Mesendoderm (in vitro differentiated cells): ENCODE measurements at regions not wholly inside any gene's neighbourhood (a gene's known extent, or its start where the extent isn't known, plus 50 kb on each side); places are given as distances from the start of the nearest gene placed in this dataset.

Source experiments
- DNase-seq: peaks from one replicate; pipeline ENCODE4 v3.0.0; 2013
- H2AK5ac ChIP-seq: 2 replicates; pipeline ENCODE4 v1.6.1; 2013; ENCODE audit warnings: low read length, inconsistent platforms
- H2BK120ac ChIP-seq: 2 replicates; pipeline ENCODE4 v1.6.1; 2013; ENCODE audit warnings: low read depth, mild to moderate bottlenecking, low read length, moderate library complexity, mixed read lengths
- H2BK15ac ChIP-seq: replicated peaks from 2 replicates; pipeline ENCODE4 v1.6.1; 2013; ENCODE audit warnings: low read depth, mild to moderate bottlenecking, moderate library complexity
- H2BK5ac ChIP-seq: 2 replicates; pipeline ENCODE4 v1.6.1; 2013; ENCODE audit warnings: low read length, inconsistent platforms
- H3K18ac ChIP-seq: 2 replicates; pipeline ENCODE4 v1.6.1; 2013; ENCODE audit warnings: mild to moderate bottlenecking, low read length, mixed read lengths
- H3K23ac ChIP-seq: one replicate; pipeline ENCODE4 v1.6.1; 2013; ENCODE audit warnings: low read length
- H3K27ac ChIP-seq: 2 replicates; pipeline ENCODE4 v1.5.1; 2013; ENCODE audit warnings: low read depth, mild to moderate bottlenecking, inconsistent platforms, low read length, moderate library complexity
- H3K27me3 ChIP-seq: 2 replicates; pipeline ENCODE4 v1.6.1; 2013; ENCODE audit warnings: low read length, control low read depth, mild to moderate bottlenecking, inconsistent platforms; ENCODE audit not compliant: insufficient read depth, poor library complexity
- H3K36me3 ChIP-seq: 2 replicates; pipeline ENCODE4 v1.6.1; 2013; ENCODE audit warnings: low read length, inconsistent platforms; ENCODE audit not compliant: control insufficient read depth, insufficient read depth
- H3K4ac ChIP-seq: one replicate; pipeline ENCODE4 v1.6.1; 2013; ENCODE audit warnings: low read depth, mild to moderate bottlenecking, low read length, moderate library complexity
- H3K4me1 ChIP-seq: 2 replicates; pipeline ENCODE4 v1.6.1; 2013; ENCODE audit warnings: low read depth, low read length, inconsistent platforms; ENCODE audit not compliant: control insufficient read depth
- H3K4me2 ChIP-seq: 2 replicates; pipeline ENCODE4 v1.6.1; 2013; ENCODE audit warnings: low read length
- H3K4me3 ChIP-seq: 2 replicates; pipeline ENCODE4 v1.5.1; 2013; ENCODE audit warnings: mild to moderate bottlenecking, low read length
- H3K56ac ChIP-seq: one replicate; pipeline ENCODE4 v1.6.1; 2013; ENCODE audit warnings: low read length
- H3K79me1 ChIP-seq: 2 replicates; pipeline ENCODE4 v1.6.1; 2013; ENCODE audit warnings: low read length, inconsistent platforms
- H3K79me2 ChIP-seq: 2 replicates; pipeline ENCODE4 v1.6.1; 2013; ENCODE audit warnings: mild to moderate bottlenecking, low read length; ENCODE audit not compliant: control insufficient read depth, insufficient read depth
- H3K9ac ChIP-seq: 2 replicates; pipeline ENCODE4 v1.6.1; 2013; ENCODE audit warnings: low read length, inconsistent platforms
- H4K5ac ChIP-seq: one replicate; pipeline ENCODE4 v1.6.1; 2013; ENCODE audit warnings: low read length
- H4K8ac ChIP-seq: one replicate; pipeline ENCODE4 v1.6.1; 2013; ENCODE audit warnings: low read depth, mild to moderate bottlenecking, control low read depth, low read length, moderate library complexity
- WGBS: extraction: QIAGEN DNeasy Blood & Tissue Kit; methylation state at CpG from one replicate; pipeline ENCODE4 v1.1.7; 2013; ENCODE audit warnings: low lambda C conversion rate, missing lambda C conversion rate; ENCODE audit not compliant: insufficient coverage; ENCODE audit errors: extremely low coverage; 5-methylcytosine and 5-hydroxymethylcytosine counted together

DNA sequence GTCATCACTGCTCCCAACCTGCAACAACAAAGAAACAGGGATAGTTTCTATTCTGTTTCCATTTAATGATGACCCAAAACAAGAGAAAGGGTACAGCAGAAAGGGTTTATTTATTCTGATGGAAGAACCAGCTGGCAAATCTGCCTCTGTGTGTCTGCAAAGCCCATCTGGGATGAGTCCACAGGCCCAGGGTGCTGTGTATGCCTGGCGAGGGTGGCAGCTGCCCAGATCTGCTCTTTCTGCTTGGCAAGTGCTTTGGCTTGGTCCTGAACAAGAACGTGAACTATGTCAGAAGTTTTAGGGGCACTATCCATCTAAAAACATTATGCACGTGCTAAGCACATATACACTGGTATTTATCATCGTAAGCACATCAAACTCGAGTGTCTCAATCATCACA, 333.8 kb downstream of the CXCL12 start:
- Histone ChIP-seq H3K4me2 (no peak overlapping the region), H3K4me3 (no peak overlapping the region), H2BK5ac (no peak overlapping the region), H2BK15ac (no peak overlapping the region), H2BK120ac (no peak overlapping the region), H3K36me3 (no peaks in the 10 kb centered on the region), H4K8ac (no peak overlapping the region), H3K27me3 (no peaks in the 10 kb centered on the region), H2AK5ac (no peak overlapping the region), H3K18ac (no peak overlapping the region), H3K4ac (no peak overlapping the region), H3K79me2 (no peaks in the 10 kb centered on the region), H3K4me1 (no peaks in the 10 kb centered on the region), H4K5ac (no peak overlapping the region), H3K56ac (no peak overlapping the region), H3K79me1 (no peaks in the 10 kb centered on the region), H3K27ac (no peak overlapping the region), H3K9ac (no peak overlapping the region), H3K23ac (no peak overlapping the region)
- WGBS = no CpG with 5 or more reads among the region's 5 CpGs
- no peak for DNase-seq

DNA sequence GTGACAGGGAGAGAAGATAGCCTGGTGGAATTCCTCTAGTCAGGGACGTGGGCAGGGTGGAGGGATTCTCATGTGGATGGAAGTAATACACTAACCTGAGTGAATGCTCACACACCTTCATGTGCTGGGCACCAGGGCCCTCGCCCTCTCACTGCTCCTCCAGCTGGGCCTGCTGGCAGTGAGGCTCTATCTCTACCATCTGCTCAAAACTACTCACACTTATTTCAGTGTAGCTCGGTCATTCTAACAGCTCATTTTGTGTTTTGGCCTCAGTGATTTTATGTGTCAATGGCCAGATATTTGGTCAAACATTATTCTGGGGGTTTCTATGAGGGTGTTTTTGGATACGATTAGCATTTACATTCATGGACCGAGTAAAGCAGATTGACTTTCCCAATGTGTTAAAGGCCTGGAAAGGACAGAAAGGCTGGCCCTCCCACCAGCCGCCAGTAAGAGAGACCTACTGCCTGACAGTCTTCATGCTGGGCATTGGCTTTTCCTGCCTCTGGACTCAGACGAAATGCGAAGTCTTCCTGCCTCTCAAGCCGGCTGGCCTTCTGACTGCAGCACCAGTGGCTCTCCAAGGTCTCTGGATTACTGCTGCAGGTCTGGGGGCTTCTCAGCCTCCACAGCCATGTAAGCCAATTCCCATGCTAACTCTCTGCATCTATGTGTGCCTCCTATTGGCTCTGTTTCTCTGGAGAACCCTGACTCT, 335.4 kb downstream of the CXCL12 start:
- Histone ChIP-seq H2AK5ac (no peak overlapping the region), H2BK120ac (no peak overlapping the region), H3K56ac (no peak overlapping the region), H3K79me1 (no peaks in the 10 kb centered on the region), H3K27me3 (no peaks in the 10 kb centered on the region), H3K4ac (no peak overlapping the region), H3K27ac (no peak overlapping the region), H3K79me2 (no peaks in the 10 kb centered on the region), H4K8ac (no peak overlapping the region), H4K5ac (no peak overlapping the region), H3K4me3 (no peak overlapping the region), H3K4me2 (no peak overlapping the region), H3K4me1 (no peaks in the 10 kb centered on the region), H3K9ac (no peak overlapping the region), H2BK5ac (no peak overlapping the region), H3K36me3 (no peaks in the 10 kb centered on the region), H3K18ac (no peak overlapping the region), H3K23ac (no peak overlapping the region), H2BK15ac (no peak overlapping the region)
- no peak for DNase-seq
- WGBS = no CpG with 5 or more reads among the region's 9 CpGs

DNA sequence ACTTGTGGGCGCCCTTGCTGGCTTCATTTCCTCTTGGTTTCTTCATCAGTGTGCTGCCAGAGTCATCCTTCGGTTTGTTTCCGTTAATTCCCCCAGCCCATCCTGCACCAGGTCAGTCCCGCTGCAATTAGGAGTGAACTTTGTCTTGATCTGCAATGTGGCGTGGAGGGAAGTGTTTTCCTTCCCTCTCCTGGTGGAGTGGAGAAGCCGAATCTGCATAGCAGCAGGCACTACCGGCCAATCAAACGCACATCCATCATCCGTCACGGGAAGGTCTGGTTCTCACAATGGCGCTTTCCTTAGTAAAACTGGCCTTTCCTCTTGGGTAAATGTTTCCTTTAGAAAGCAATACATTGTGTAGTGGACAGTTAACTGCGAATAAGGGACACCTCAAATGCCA, 337.5 kb downstream of the CXCL12 start:
- no peaks in the 10 kb centered on the region for H3K36me3 ChIP-seq
- no peak overlapping the region for H2BK15ac ChIP-seq
- H3K4me1 ChIP-seq = no peaks in the 10 kb centered on the region
- no peak for DNase-seq
- no peaks in the 10 kb centered on the region for H3K79me2 ChIP-seq
- no peaks in the 10 kb centered on the region for H3K79me1 ChIP-seq
- H4K5ac ChIP-seq = no peak overlapping the region
- no peak overlapping the region for H4K8ac ChIP-seq
- no peak overlapping the region for H3K4me2 ChIP-seq
- H2AK5ac ChIP-seq = no peak overlapping the region
- H2BK120ac ChIP-seq = no peak overlapping the region
- no peak overlapping the region for H3K9ac ChIP-seq
- no peak overlapping the region for H3K4me3 ChIP-seq
- no peak overlapping the region for H2BK5ac ChIP-seq
- WGBS = no CpG with 5 or more reads among the region's 12 CpGs
- H3K18ac ChIP-seq = no peak overlapping the region
- no peak overlapping the region for H3K56ac ChIP-seq
- H3K23ac ChIP-seq = no peak overlapping the region
- no peaks in the 10 kb centered on the region for H3K27me3 ChIP-seq
- H3K4ac ChIP-seq = no peak overlapping the region
- H3K27ac ChIP-seq = no peak overlapping the region

DNA sequence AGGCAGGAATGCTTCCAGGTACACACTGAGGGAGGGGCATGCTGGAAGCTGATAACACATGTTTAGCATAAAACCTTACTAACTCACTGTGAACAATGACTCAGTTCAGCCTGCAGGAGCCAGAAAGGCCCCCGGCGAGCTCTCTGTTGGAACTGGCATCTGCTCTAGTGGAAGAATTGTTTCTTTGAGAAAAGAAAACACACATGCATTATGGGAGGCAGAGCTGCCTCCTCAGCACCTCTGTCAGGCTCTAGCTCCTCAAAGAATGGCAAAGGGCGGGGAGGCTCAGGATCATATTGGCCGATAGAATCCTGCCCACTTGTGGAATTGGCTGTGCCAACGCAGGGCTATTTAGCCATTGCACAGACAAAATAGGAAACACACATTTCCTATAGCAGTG, 338.3 kb downstream of the CXCL12 start:
- Histone ChIP-seq H3K4me1 (no peaks in the 10 kb centered on the region), H3K18ac (no peak overlapping the region), H3K9ac (no peak overlapping the region), H3K27ac (no peak overlapping the region), H3K4ac (no peak overlapping the region), H4K5ac (no peak overlapping the region), H4K8ac (no peak overlapping the region), H2BK120ac (no peak overlapping the region), H2AK5ac (no peak overlapping the region), H3K56ac (no peak overlapping the region), H3K23ac (no peak overlapping the region), H3K79me1 (no peaks in the 10 kb centered on the region), H3K79me2 (no peaks in the 10 kb centered on the region), H2BK5ac (no peak overlapping the region), H3K4me2 (no peak overlapping the region), H2BK15ac (no peak overlapping the region), H3K36me3 (no peaks in the 10 kb centered on the region), H3K4me3 (no peak overlapping the region), H3K27me3 (no peaks in the 10 kb centered on the region)
- DNase-seq = peak; percentile 46
- WGBS = no CpG with 5 or more reads among the region's 5 CpGs

DNA sequence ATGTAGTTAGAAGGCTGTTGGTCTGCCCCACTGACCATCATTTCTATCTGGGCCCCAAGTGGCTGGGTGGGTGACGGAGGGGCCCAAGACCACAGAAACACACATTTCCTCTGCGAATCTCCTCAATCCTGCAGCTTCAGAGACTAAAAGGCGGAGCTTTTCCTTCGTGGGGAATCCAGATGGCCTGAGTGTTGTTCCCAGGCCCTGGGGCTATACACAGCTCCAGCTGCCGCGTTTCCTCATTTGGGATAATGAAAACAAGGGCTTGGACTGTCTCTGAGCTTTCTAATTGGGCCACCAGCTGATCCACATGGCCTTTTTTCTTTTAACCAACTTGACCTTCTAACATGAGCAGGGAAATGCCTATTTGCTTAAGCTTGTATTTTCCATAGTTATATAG, 339.9 kb downstream of the CXCL12 start:
- Histone ChIP-seq H3K4ac (no peak overlapping the region), H2BK5ac (no peak overlapping the region), H3K9ac (no peak overlapping the region), H2BK120ac (no peak overlapping the region), H3K4me2 (no peak overlapping the region), H3K79me2 (no peaks in the 10 kb centered on the region), H3K18ac (no peak overlapping the region), H3K27ac (no peak overlapping the region), H4K8ac (no peak overlapping the region), H2BK15ac (no peak overlapping the region), H3K56ac (no peak overlapping the region), H3K4me1 (no peaks in the 10 kb centered on the region), H3K36me3 (no peaks in the 10 kb centered on the region), H3K79me1 (no peaks in the 10 kb centered on the region), H3K23ac (no peak overlapping the region), H3K27me3 (no peaks in the 10 kb centered on the region), H3K4me3 (no peak overlapping the region), H2AK5ac (no peak overlapping the region), H4K5ac (no peak overlapping the region)
- no CpG with 5 or more reads among the region's 6 CpGs for WGBS
- no peak for DNase-seq

DNA sequence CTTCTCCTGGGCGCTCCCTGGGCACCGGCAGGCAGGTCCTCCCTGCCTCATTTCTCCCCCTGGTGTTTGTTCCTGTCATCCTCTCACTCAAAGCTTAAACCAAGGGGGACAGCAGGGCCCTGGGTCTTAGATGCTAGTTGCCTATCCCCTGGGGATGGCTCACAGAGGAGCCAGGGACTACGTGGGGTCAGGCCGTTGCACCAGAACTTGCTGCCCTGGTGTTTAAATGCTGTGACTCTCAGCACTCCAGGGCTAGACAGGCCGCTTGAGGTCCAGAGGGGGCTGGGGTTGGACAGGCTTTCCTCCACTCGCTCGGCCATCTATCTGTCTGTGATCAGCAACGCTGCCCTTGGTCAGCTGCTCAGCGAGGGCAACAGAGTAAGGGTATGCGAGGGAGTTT, 340.3 kb downstream of the CXCL12 start:
- no peak overlapping the region for H3K27ac ChIP-seq
- no CpG with 5 or more reads among the region's 10 CpGs for WGBS
- no peaks in the 10 kb centered on the region for H3K4me1 ChIP-seq

More for the DNA sequence above, 340.3 kb downstream of the CXCL12 start:
- no peak overlapping the region for H3K4ac ChIP-seq
- no peak overlapping the region for H3K23ac ChIP-seq
- no peaks in the 10 kb centered on the region for H3K79me2 ChIP-seq
- H3K4me3 ChIP-seq = no peak overlapping the region
- no peak overlapping the region for H3K9ac ChIP-seq
- no peak overlapping the region for H3K18ac ChIP-seq
- H3K4me2 ChIP-seq = no peak overlapping the region
- no peaks in the 10 kb centered on the region for H3K36me3 ChIP-seq
- no peak overlapping the region for H4K5ac ChIP-seq
- DNase-seq = no peak
- H3K79me1 ChIP-seq = no peaks in the 10 kb centered on the region
- H2AK5ac ChIP-seq = no peak overlapping the region
- H3K56ac ChIP-seq = no peak overlapping the region
- no peak overlapping the region for H2BK15ac ChIP-seq
- no peak overlapping the region for H2BK120ac ChIP-seq
- H4K8ac ChIP-seq = no peak overlapping the region
- H2BK5ac ChIP-seq = no peak overlapping the region
- H3K27me3 ChIP-seq = no peaks in the 10 kb centered on the region
